H7 (cell line): ENCODE measurements at regions not wholly inside any gene's neighbourhood (a gene's known extent, or its start where the extent isn't known, plus 50 kb on each side); places are given as distances from the start of the nearest gene placed in this dataset.
"Not testable (repeated sequence)": the region's sequence is repeated elsewhere in the genome, so short reads cannot be mapped to it uniquely, and the experiment has no call there.

ENCODE experiments used
- DNase-seq: peaks from one replicate; pipeline ENCODE4 v3.0.0; 2012
- H3K27me3 ChIP-seq: 2 replicates; pipeline ENCODE4 v1.6.0; 2011; ENCODE audit warnings: mild to moderate bottlenecking, low read length; ENCODE audit not compliant: control insufficient read depth, insufficient read depth
- H3K36me3 ChIP-seq: replicated peaks from 2 replicates; pipeline ENCODE4 v1.5.1; 2011; ENCODE audit warnings: low read length; ENCODE audit not compliant: control insufficient read depth, insufficient read depth
- H3K4me3 ChIP-seq: 2 replicates; pipeline ENCODE4 v1.5.1; 2011; ENCODE audit warnings: low read depth, mild to moderate bottlenecking, control low read depth, low read length, moderate library complexity; ENCODE audit not compliant: insufficient read depth

DNA sequence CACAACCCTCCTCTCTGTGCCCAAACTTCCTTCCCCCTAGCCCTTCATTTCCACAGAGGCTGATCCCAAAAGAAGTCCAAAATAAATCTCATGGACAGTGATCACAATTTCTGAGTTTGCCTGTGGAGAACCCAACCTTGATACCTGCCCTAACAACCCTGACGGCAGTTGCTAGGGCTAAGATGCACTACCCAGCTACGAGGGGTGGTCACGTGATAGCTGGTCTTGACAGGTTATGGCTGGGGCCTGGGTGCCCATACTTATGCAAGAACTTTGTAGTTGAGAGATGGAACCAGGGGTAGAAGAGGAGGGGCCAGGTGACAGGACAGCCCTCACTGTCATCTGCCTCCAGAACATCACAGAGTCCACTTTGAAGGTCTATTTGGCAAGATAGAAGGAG lies 147.9 kb downstream of the AKAIN1 start:
- no peak for DNase-seq
- Histone ChIP-seq H3K4me3 (no peak overlapping the region), H3K36me3 (no peaks in the 10 kb centered on the region), H3K27me3 (no peaks in the 10 kb centered on the region)

DNA sequence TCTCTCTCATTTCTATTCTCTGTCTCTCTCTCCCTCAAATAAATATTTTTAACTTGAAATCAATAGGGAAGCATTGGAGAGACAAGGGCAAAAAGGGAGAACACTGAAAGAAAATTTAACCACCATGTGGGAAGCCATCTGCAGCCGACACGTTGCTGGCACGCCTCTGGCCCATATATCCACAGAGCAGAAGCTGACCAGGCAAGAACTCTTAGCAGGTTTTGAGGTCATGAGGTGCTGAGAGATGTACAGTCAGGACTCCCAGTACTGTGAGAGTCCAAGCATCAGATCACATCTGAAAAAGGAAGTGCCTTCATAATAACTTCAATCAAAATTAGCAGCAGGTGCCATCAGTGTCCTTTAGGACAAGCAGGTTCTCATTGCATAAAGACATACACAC lies 156.6 kb downstream of the AKAIN1 start:
- DNase-seq = no peak

DNA sequence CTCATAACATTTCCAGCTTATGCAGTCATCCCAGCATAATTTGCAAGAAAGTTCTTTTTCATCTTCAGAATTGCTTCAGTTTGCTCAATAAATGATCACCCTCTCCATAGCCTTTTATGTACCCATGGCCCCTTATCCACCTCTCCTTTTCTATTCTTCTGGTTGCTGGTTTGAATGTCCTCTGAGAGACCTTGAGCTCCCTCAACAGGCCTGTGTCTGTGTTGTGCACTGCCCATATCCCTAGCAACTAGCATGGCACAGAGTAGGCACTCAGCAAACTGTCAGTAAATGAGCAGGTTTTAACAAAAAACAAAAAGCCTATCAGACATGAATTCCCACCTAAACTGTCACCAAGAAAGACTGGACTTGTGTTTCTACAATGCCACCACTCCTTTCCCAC lies 160.5 kb downstream of the AKAIN1 start:
- H3K27me3 ChIP-seq = peaks cover 9% of the 10 kb centered on the region
- no peak for DNase-seq
- H3K4me3 ChIP-seq = no peak overlapping the region

More for the DNA sequence above, 156.6 kb downstream of the AKAIN1 start:
- Histone ChIP-seq H3K4me3 (no peak overlapping the region), H3K36me3 (no peaks in the 10 kb centered on the region), H3K27me3 (peaks cover 9% of the 10 kb centered on the region)

DNA sequence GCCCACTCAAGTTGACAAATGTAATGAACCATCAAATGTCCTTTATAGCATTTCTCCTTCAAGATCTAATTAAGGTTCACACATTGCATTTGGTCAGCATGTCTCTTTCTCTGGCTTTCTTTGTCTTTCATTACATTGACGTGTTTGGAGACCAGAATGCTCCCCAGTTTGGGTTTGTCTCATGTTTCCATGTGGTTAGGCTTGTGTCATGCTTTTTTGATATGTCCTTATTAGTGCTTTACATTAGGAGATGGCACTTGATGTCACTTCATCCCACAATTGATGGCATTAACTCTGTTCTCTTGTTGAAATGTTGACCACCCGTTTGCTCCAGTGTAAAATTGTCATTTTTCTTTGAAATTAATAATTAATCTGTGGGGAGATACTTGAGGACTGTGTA lies 165.8 kb downstream of the AKAIN1 start:
- Histone ChIP-seq H3K27me3 (no peaks in the 10 kb centered on the region), H3K4me3 (no peak overlapping the region), H3K36me3 (no peaks in the 10 kb centered on the region)
- DNase-seq = no peak

More for the DNA sequence above, 160.5 kb downstream of the AKAIN1 start:
- H3K36me3 ChIP-seq = no peaks in the 10 kb centered on the region

DNA sequence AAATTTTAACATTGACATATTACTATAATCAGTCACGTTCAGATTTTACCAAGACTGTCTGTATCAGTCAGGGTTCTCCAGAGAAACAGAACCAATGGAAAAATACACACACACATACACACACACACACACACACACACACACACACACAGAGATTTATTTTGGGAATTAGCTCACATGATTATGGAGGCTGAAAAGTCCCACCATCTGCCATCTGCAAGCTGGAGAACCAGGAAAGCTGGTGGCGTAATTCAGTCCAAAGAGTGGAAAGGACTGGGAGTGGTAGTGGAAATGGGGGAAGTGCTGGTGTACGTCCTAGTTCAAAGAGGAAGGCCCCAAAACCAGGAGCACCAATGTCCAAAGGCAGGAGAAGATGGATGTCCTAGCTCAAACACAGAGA lies 166.4 kb downstream of the AKAIN1 start:
- Histone ChIP-seq H3K4me3 (no peak overlapping the region), H3K27me3 (no peaks in the 10 kb centered on the region), H3K36me3 (no peaks in the 10 kb centered on the region)
- DNase-seq = no peak

DNA sequence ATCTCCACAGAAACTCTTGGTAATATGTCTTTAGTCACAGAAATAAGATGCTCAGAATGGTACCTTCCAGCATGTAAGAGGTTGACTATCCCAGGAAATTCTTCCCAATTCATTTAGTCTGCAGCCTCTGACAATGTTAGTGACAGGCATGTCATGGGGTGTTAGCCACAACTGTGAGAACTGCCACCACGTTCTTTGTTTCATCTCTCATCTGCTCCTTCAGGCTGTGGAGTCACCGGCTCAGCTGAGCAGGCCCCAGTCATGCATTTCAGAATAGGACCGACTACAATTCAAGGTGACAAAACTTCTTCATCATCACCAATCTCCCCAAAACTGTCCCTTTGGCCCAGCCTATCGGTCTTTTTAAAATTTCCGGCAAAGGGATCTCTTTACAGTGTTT lies 167.5 kb downstream of the AKAIN1 start:
- DNase-seq = no peak
- H3K36me3 ChIP-seq = no peaks in the 10 kb centered on the region
- H3K4me3 ChIP-seq = no peak overlapping the region
- no peaks in the 10 kb centered on the region for H3K27me3 ChIP-seq

DNA sequence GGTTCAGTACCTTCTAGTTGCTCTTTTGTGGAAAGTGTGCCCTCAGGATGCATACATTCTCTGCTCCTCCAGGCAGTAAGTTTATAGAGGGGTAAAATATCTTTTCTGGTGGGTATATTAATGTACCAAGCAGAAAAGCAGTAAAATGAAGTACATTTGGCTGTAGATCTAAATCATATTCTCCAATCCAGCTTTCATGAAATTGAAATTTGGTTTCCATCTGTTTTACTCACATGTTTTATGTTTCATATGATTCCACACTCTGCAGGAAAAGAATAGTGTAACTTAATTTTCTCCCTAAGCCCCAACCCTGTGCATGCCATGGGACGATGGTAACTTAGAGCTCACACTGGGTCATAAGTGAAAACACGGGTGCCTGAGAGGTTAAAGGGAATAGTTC lies 172.3 kb downstream of the AKAIN1 start:
- Histone ChIP-seq H3K27me3 (no peaks in the 10 kb centered on the region), H3K36me3 (no peaks in the 10 kb centered on the region), H3K4me3 (no peak overlapping the region)
- no peak for DNase-seq

DNA sequence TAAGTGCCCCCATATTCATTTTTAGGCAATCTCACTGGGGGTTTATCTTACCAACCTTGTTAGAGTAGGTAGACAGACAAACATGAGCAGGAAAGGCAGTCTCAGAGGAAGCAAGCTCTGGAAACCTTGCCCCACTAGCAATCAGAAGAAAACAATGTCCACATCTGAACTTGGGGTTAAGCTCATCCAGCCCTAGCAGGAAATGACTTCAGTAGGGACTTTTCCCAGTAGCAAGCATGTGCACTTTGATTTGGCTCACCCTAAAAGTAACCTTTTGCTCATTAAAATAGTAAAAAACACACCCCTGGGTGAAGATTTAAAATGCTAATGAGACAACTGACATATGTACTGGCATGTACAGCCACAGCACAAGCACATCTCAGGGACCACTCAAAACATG lies 175.5 kb downstream of the AKAIN1 start:
- H3K4me3 ChIP-seq = no peak overlapping the region
- DNase-seq = no peak
- no peaks in the 10 kb centered on the region for H3K36me3 ChIP-seq
- no peaks in the 10 kb centered on the region for H3K27me3 ChIP-seq

DNA sequence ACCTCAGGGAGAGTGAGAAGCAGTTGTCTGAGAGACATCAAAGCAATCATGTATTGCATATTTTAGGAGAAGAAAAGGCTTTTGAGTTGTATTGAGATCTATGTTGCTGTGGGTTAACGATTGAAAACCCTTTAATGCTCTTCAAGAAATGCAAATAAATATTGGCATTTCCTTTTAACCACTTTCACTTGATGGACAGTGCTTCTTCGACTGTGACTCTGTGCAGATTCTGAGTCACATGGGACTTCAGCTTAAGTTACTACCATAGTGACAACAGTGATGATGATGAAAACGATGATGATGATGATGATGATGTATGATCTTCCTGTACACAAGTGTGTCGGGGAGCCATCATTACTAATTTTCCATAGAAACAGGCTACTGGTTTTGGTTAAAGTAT lies 181.8 kb downstream of the AKAIN1 start:
- Histone ChIP-seq H3K4me3 (no peak overlapping the region), H3K27me3 (no peaks in the 10 kb centered on the region), H3K36me3 (no peaks in the 10 kb centered on the region)
- no peak for DNase-seq

DNA sequence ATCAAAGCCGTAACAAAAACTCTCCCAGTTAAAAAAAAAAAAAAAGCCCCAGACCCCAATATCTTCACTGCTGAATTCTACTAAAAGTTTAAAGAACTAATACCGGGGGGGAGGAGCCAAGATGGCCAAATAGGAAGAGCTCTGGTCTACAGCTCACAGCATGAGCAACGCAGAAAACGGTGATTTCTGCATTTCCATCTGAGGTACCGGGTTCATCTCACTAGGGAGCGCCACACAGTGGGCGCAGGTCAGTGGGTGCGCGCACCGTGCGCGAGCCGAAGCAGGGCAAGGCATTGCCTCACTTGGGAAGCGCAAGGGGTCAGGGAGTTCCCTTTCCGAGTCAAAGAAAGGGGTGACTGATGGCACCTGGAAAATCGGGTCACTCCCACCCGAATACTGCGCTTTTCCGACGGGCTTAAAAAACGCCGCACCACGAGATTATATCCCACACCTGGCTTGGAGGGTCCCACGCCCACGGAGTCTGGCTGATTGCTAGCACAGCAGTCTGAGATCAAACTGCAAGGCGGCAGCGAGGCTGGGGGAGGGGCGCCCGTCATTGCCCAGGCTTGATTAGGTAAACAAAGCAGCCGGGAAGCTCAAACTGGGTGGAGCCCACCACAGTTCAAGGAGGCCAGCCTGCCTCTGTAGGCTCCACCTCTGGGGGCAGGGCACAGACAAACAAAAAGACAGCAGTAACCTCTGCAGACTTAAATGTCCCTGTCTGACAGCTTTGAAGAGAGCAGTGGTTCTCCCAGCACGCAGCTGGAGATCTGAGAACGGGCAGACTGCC lies 192.8 kb downstream of the AKAIN1 start:
- H3K4me3 ChIP-seq = peak overlapping the region; percentile 43
- not testable (repeated sequence) for H3K36me3 ChIP-seq, DNase-seq, H3K27me3 ChIP-seq

DNA sequence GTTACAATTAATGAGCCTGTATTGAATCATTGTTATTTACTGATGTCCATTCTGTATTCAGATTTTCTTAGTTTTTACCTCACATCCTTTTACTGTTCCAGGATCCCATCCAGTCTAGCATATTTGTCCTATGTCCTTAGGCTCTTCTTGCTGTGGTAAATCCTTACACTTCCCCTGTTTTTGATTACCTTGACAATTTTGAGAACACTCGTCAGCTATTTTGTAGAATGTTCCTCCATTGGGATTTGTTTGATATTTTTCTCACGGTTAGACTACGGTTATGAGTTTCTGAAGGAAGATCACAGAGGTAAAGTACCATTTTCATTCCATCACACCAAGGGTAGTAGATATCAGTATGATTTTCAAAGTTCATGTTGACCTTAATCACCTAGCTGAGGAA lies 202.3 kb downstream of the AKAIN1 start:
- Histone ChIP-seq H3K4me3 (no peak overlapping the region), H3K27me3 (peaks cover 4% of the 10 kb centered on the region; the same call in 1 of the 2 replicates), H3K36me3 (no peaks in the 10 kb centered on the region)
- DNase-seq = no peak

DNA sequence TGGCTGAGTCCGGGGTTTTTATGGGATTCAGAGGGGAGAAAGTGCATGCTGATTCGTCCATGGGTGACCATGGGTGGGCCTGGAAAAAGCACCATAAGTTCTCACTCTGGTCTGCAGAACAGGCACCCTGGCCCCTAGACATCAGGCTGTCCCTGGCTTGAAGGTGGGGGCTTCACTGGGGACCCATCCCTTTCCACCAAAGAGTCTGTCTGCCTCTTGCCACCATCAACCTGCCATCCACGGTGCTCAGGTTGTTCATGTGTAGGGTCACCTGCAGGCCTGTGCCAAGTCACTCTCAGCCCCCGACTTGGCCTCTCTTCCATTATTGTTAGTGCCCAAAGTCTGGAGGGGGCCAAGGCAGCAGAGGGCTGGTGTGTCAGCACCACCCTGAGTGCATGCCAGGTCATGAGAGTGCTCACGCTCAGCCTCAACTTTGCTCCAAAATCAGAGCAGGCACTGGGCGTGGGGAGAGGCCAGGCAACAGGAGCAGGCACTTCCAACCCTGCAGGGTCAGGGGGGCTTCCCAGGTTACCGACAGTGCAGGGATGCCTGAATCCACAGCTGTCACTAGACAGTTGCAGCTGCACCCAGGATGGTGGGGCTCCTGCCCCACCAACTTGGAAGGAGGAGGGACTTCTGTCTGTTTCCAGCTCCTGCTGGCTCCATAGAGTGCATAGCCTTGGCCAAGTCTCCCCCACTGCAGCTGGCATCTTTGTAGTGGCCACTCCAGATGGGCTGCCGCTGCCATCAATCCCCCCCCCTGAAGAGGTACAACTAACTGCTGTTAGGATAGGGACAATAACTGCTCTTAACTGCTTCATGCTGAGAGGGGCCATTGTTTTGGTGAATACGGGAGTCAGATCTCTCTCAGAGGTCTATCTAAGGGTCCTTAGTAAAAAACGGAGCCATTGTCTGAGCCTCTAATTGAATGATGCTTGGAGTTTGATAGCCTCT lies 209.3 kb downstream of the AKAIN1 start:
- Histone ChIP-seq H3K36me3 (no peaks in the 10 kb centered on the region), H3K4me3 (no peak overlapping the region), H3K27me3 (peaks cover 15% of the 10 kb centered on the region)
- peak; percentile 29 for DNase-seq

DNA sequence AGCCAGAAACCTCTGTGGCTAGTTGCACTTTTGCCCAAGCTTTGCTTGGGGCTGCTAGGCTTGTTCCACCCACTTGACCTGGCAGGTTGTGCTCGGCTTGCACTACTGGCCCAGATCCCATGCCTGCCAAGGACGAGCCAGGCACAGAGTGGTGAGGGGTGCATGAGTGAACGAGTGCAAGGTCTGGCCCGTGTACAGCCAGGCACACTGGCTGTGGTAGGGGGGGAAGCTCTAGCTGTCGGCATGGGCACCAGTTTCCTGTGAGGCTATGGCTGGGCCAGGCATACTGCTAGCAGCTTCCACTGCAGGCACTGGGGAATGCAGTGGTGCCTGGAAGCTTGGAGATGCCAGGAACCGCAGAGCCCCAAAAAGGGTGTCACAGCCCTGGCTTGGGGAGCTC lies 210.4 kb downstream of the AKAIN1 start:
- peaks cover 15% of the 10 kb centered on the region for H3K27me3 ChIP-seq
- H3K4me3 ChIP-seq = no peak overlapping the region
- DNase-seq = no peak
- H3K36me3 ChIP-seq = no peaks in the 10 kb centered on the region

DNA sequence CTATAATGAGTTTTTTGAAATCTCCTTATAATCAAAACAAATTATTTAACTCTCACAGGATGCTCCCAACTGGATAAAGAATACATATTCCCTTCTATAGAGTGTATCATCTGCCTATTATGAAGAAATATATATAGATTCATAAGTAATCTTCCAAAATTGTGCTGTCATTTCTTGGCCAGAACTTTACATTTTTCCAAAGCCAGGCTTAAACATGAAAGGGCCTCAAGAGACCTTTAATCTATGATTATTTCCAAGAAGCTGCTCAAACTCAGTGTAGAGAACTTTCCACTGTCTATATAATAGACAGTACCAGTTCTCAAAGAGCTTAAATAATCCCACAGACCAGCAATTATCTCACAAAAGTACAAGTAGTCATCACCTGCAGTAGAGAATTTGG lies 211.0 kb downstream of the AKAIN1 start:
- Histone ChIP-seq H3K4me3 (no peak overlapping the region), H3K27me3 (peaks cover 15% of the 10 kb centered on the region), H3K36me3 (no peaks in the 10 kb centered on the region)
- no peak for DNase-seq
